Parathyroid adenoma (tissue), 2 donors: ENCODE measurements at regions not wholly inside any gene's neighbourhood (a gene's known extent, or its start where the extent isn't known, plus 50 kb on each side); places are given as distances from the start of the nearest gene placed in this dataset.

Experiments
- H2AFZ ChIP-seq: fragments of 300-600 bp; sonication (generic); one replicate; pipeline ENCODE4 v1.7.0; 2017; ENCODE audit warnings: antibody characterized with exemption, mild to moderate bottlenecking
- H3K27ac ChIP-seq: fragments of 300-600 bp; sonication (generic); one replicate; pipeline ENCODE4 v1.7.0; 2017
- H3K27me3 ChIP-seq: fragments of 300-600 bp; sonication (generic); one replicate; pipeline ENCODE4 v1.7.0; 2017; ENCODE audit warnings: low read length; ENCODE audit not compliant: control insufficient read depth, insufficient read depth
- H3K36me3 ChIP-seq: fragments of 300-600 bp; sonication (generic); one replicate; pipeline ENCODE4 v1.7.0; 2017; ENCODE audit warnings: low read length; ENCODE audit not compliant: control insufficient read depth, insufficient read depth
- H3K4me1 ChIP-seq: fragments of 300-600 bp; sonication (generic); one replicate; pipeline ENCODE4 v1.7.0; 2017; ENCODE audit warnings: control low read depth
- H3K4me2 ChIP-seq: fragments of 300-600 bp; sonication (generic); one replicate; pipeline ENCODE4 v1.7.0; 2017; ENCODE audit warnings: low read length
- H3K4me3 ChIP-seq: fragments of 300-600 bp; sonication (generic); one replicate; pipeline ENCODE4 v1.7.0; 2017; ENCODE audit warnings: low read depth, low read length
- H3K79me2 ChIP-seq: fragments of 300-600 bp; sonication (generic); one replicate; pipeline ENCODE4 v1.7.0; 2017; ENCODE audit warnings: control low read depth
- H3K9ac ChIP-seq: fragments of 300-600 bp; sonication (generic); one replicate; pipeline ENCODE4 v1.7.0; 2017; ENCODE audit warnings: mild to moderate bottlenecking
- H3K9me3 ChIP-seq: fragments of 300-600 bp; sonication (generic); one replicate; pipeline ENCODE4 v1.7.0; 2017; ENCODE audit warnings: low read length; ENCODE audit not compliant: control insufficient read depth
- CTCF ChIP-seq: fragments of 300-600 bp; sonication (generic); IDR thresholded peaks from one replicate; pipeline ENCODE4 v1.7.0; 2017; ENCODE audit warnings: antibody characterized with exemption, mild to moderate bottlenecking
- donor health status: primary hyperparathyroidism.

- Histone ChIP-seq H3K4me3 (no peak overlapping the region), H3K36me3 (no peaks in the 10 kb centered on the region), H2AFZ (no peak overlapping the region), H3K27ac (no peak overlapping the region), H3K4me2 (no peak overlapping the region), H3K4me1 (no peaks in the 10 kb centered on the region), H3K9ac (no peak overlapping the region), H3K27me3 (no peaks in the 10 kb centered on the region), H3K9me3 (no peaks in the 10 kb centered on the region), H3K79me2 (no peaks in the 10 kb centered on the region)
- no peak for TF ChIP-seq CTCF
Measured at GRCh38 chr9:115635680-115636383, 517.8 kb upstream of the PAPPA start.

- TF ChIP-seq CTCF: no peak
- no peak overlapping the region for H3K4me2 ChIP-seq
- no peaks in the 10 kb centered on the region for H3K79me2 ChIP-seq
- H3K9ac ChIP-seq: no peak overlapping the region
- H3K27me3 ChIP-seq: no peaks in the 10 kb centered on the region
- H3K9me3 ChIP-seq: no peaks in the 10 kb centered on the region
- no peak overlapping the region for H3K4me3 ChIP-seq
- no peaks in the 10 kb centered on the region for H3K36me3 ChIP-seq
- no peak overlapping the region for H3K27ac ChIP-seq
- no peak overlapping the region for H2AFZ ChIP-seq
- no peaks in the 10 kb centered on the region for H3K4me1 ChIP-seq
Measured at GRCh38 chr9:115636596-115636995, 517.0 kb upstream of the PAPPA start.

GRCh38 chr9:115637661-115638060 lies 515.9 kb upstream of the PAPPA start:
- H3K79me2 ChIP-seq: no peaks in the 10 kb centered on the region
- no peak overlapping the region for H3K4me2 ChIP-seq
- H3K4me3 ChIP-seq: no peak overlapping the region
- no peak overlapping the region for H3K9ac ChIP-seq
- H3K27me3 ChIP-seq: no peaks in the 10 kb centered on the region
- H3K27ac ChIP-seq: no peak overlapping the region
- TF ChIP-seq CTCF: no peak
- no peaks in the 10 kb centered on the region for H3K4me1 ChIP-seq
- no peaks in the 10 kb centered on the region for H3K9me3 ChIP-seq
- no peak overlapping the region for H2AFZ ChIP-seq
- no peaks in the 10 kb centered on the region for H3K36me3 ChIP-seq

- Histone ChIP-seq H3K4me2 (no peak overlapping the region), H3K4me3 (no peak overlapping the region), H3K9ac (no peak overlapping the region), H3K9me3 (no peaks in the 10 kb centered on the region), H3K27ac (no peak overlapping the region), H3K36me3 (no peaks in the 10 kb centered on the region), H3K27me3 (no peaks in the 10 kb centered on the region), H3K4me1 (no peaks in the 10 kb centered on the region), H3K79me2 (no peaks in the 10 kb centered on the region), H2AFZ (no peak overlapping the region)
- TF ChIP-seq CTCF: no peak
Measured at GRCh38 chr9:115640887-115641286, 512.7 kb upstream of the PAPPA start.

- Histone ChIP-seq H2AFZ (no peak overlapping the region), H3K4me2 (no peak overlapping the region), H3K4me3 (no peak overlapping the region), H3K9ac (no peak overlapping the region), H3K4me1 (no peaks in the 10 kb centered on the region), H3K27me3 (no peaks in the 10 kb centered on the region), H3K9me3 (no peaks in the 10 kb centered on the region), H3K36me3 (no peaks in the 10 kb centered on the region), H3K27ac (no peak overlapping the region), H3K79me2 (no peaks in the 10 kb centered on the region)
- no peak for TF ChIP-seq CTCF
Measured at GRCh38 chr9:115642285-115642684, 511.3 kb upstream of the PAPPA start.
